ENCODE measurements at regions not wholly inside any gene's neighbourhood (a gene's known extent, or its start where the extent isn't known, plus 50 kb on each side); places are given as distances from the start of the nearest gene placed in this dataset.

- no peaks in the 10 kb centered on the region for H3K9me3 ChIP-seq (ENCODE audit: control insufficient read depth in 2 of 2, low read length in 2 of 2)
- H3K4me1 ChIP-seq (ENCODE audit: control insufficient read depth, insufficient read depth, low read length): no peaks in the 10 kb centered on the region
- no peaks in the 10 kb centered on the region for H3K36me3 ChIP-seq (ENCODE audit: control insufficient read depth in 2 of 2, insufficient read depth in 2 of 2, low read length in 2 of 2)
- H3K4me3 ChIP-seq (ENCODE audit: low read length in 2 of 2): no peak overlapping the region
- no peaks in the 10 kb centered on the region for H3K27me3 ChIP-seq (ENCODE audit: control insufficient read depth in 1 of 2, insufficient read depth in 2 of 2, low read length in 2 of 2)
- no peak overlapping the region for H3K9ac ChIP-seq (ENCODE audit: low read length in 2 of 2)
- H3K27ac ChIP-seq (ENCODE audit: low read length): no peak overlapping the region
Observed at GRCh38 chr4:20353646-20354045, 101.9 kb downstream of the SLIT2 start.

GRCh38 chr4:20354120-20354519 is 102.4 kb downstream of the SLIT2 start:
- Histone ChIP-seq H3K4me3 (ENCODE audit: low read length in 2 of 2) (no peak overlapping the region), H3K36me3 (ENCODE audit: control insufficient read depth in 2 of 2, insufficient read depth in 2 of 2, low read length in 2 of 2) (no peaks in the 10 kb centered on the region), H3K9me3 (ENCODE audit: control insufficient read depth in 2 of 2, low read length in 2 of 2) (no peaks in the 10 kb centered on the region), H3K27me3 (ENCODE audit: control insufficient read depth in 1 of 2, insufficient read depth in 2 of 2, low read length in 2 of 2) (no peaks in the 10 kb centered on the region), H3K9ac (ENCODE audit: low read length in 2 of 2) (no peak overlapping the region), H3K4me1 (ENCODE audit: control insufficient read depth, insufficient read depth, low read length) (no peaks in the 10 kb centered on the region), H3K27ac (ENCODE audit: low read length) (no peak overlapping the region)

- no peak overlapping the region for H3K4me3 ChIP-seq (ENCODE audit: low read length in 2 of 2)
- no peaks in the 10 kb centered on the region for H3K9me3 ChIP-seq (ENCODE audit: control insufficient read depth in 2 of 2, low read length in 2 of 2)
- no peaks in the 10 kb centered on the region for H3K4me1 ChIP-seq (ENCODE audit: control insufficient read depth, insufficient read depth, low read length)
- no peak overlapping the region for H3K27ac ChIP-seq (ENCODE audit: low read length)
- H3K27me3 ChIP-seq (ENCODE audit: control insufficient read depth in 1 of 2, insufficient read depth in 2 of 2, low read length in 2 of 2): no peaks in the 10 kb centered on the region
- H3K9ac ChIP-seq (ENCODE audit: low read length in 2 of 2): no peak overlapping the region
- no peaks in the 10 kb centered on the region for H3K36me3 ChIP-seq (ENCODE audit: control insufficient read depth in 2 of 2, insufficient read depth in 2 of 2, low read length in 2 of 2)
Observed at GRCh38 chr4:20356565-20356964, 104.9 kb downstream of the SLIT2 start.

GRCh38 chr4:20358110-20358509 is 106.4 kb downstream of the SLIT2 start:
- Histone ChIP-seq H3K36me3 (ENCODE audit: control insufficient read depth in 2 of 2, insufficient read depth in 2 of 2, low read length in 2 of 2) (no peaks in the 10 kb centered on the region), H3K4me3 (ENCODE audit: low read length in 2 of 2) (no peak overlapping the region), H3K9ac (ENCODE audit: low read length in 2 of 2) (no peak overlapping the region), H3K27me3 (ENCODE audit: control insufficient read depth in 1 of 2, insufficient read depth in 2 of 2, low read length in 2 of 2) (no peaks in the 10 kb centered on the region), H3K4me1 (ENCODE audit: control insufficient read depth, insufficient read depth, low read length) (no peaks in the 10 kb centered on the region), H3K9me3 (ENCODE audit: control insufficient read depth in 2 of 2, low read length in 2 of 2) (no peaks in the 10 kb centered on the region), H3K27ac (ENCODE audit: low read length) (no peak overlapping the region)

GRCh38 chr4:20359692-20360091 is 108.0 kb downstream of the SLIT2 start:
- no peaks in the 10 kb centered on the region for H3K4me1 ChIP-seq (ENCODE audit: control insufficient read depth, insufficient read depth, low read length)
- H3K9me3 ChIP-seq (ENCODE audit: control insufficient read depth in 2 of 2, low read length in 2 of 2): no peaks in the 10 kb centered on the region
- no peak overlapping the region for H3K4me3 ChIP-seq (ENCODE audit: low read length in 2 of 2)
- no peak overlapping the region for H3K27ac ChIP-seq (ENCODE audit: low read length)
- H3K27me3 ChIP-seq (ENCODE audit: control insufficient read depth in 1 of 2, insufficient read depth in 2 of 2, low read length in 2 of 2): no peaks in the 10 kb centered on the region
- H3K9ac ChIP-seq (ENCODE audit: low read length in 2 of 2): no peak overlapping the region
- H3K36me3 ChIP-seq (ENCODE audit: control insufficient read depth in 2 of 2, insufficient read depth in 2 of 2, low read length in 2 of 2): no peaks in the 10 kb centered on the region

- Histone ChIP-seq H3K4me3 (ENCODE audit: low read length in 2 of 2) (no peak overlapping the region), H3K9me3 (ENCODE audit: control insufficient read depth in 2 of 2, low read length in 2 of 2) (no peaks in the 10 kb centered on the region), H3K27me3 (ENCODE audit: control insufficient read depth in 1 of 2, insufficient read depth in 2 of 2, low read length in 2 of 2) (no peaks in the 10 kb centered on the region), H3K27ac (ENCODE audit: low read length) (no peak overlapping the region), H3K36me3 (ENCODE audit: control insufficient read depth in 2 of 2, insufficient read depth in 2 of 2, low read length in 2 of 2) (no peaks in the 10 kb centered on the region), H3K4me1 (ENCODE audit: control insufficient read depth, insufficient read depth, low read length) (no peaks in the 10 kb centered on the region), H3K9ac (ENCODE audit: low read length in 2 of 2) (no peak overlapping the region)
Observed at GRCh38 chr4:20362148-20362547, 110.4 kb downstream of the SLIT2 start.

- Histone ChIP-seq H3K4me3 (ENCODE audit: low read length in 2 of 2) (no peak overlapping the region), H3K27ac (ENCODE audit: low read length) (no peak overlapping the region), H3K9me3 (ENCODE audit: control insufficient read depth in 2 of 2, low read length in 2 of 2) (no peaks in the 10 kb centered on the region), H3K36me3 (ENCODE audit: control insufficient read depth in 2 of 2, insufficient read depth in 2 of 2, low read length in 2 of 2) (no peaks in the 10 kb centered on the region), H3K4me1 (ENCODE audit: control insufficient read depth, insufficient read depth, low read length) (no peaks in the 10 kb centered on the region), H3K27me3 (ENCODE audit: control insufficient read depth in 1 of 2, insufficient read depth in 2 of 2, low read length in 2 of 2) (no peaks in the 10 kb centered on the region), H3K9ac (ENCODE audit: low read length in 2 of 2) (no peak overlapping the region)
Observed at GRCh38 chr4:20364969-20365368, 113.3 kb downstream of the SLIT2 start.

GRCh38 chr4:20367446-20367845 is 115.7 kb downstream of the SLIT2 start:
- no peaks in the 10 kb centered on the region for H3K4me1 ChIP-seq (ENCODE audit: control insufficient read depth, insufficient read depth, low read length)
- H3K36me3 ChIP-seq (ENCODE audit: control insufficient read depth in 2 of 2, insufficient read depth in 2 of 2, low read length in 2 of 2): no peaks in the 10 kb centered on the region
- H3K27ac ChIP-seq (ENCODE audit: low read length): no peak overlapping the region

GRCh38 chr4:20368926-20369325 is 117.2 kb downstream of the SLIT2 start:
- Histone ChIP-seq H3K9me3 (ENCODE audit: control insufficient read depth in 2 of 2, low read length in 2 of 2) (no peaks in the 10 kb centered on the region), H3K27ac (ENCODE audit: low read length) (no peak overlapping the region), H3K4me1 (ENCODE audit: control insufficient read depth, insufficient read depth, low read length) (no peaks in the 10 kb centered on the region), H3K9ac (ENCODE audit: low read length in 2 of 2) (no peak overlapping the region), H3K4me3 (ENCODE audit: low read length in 2 of 2) (no peak overlapping the region), H3K27me3 (ENCODE audit: control insufficient read depth in 1 of 2, insufficient read depth in 2 of 2, low read length in 2 of 2) (no peaks in the 10 kb centered on the region), H3K36me3 (ENCODE audit: control insufficient read depth in 2 of 2, insufficient read depth in 2 of 2, low read length in 2 of 2) (no peaks in the 10 kb centered on the region)

More at GRCh38 chr4:20367446-20367845, 115.7 kb downstream of the SLIT2 start:
- H3K9me3 ChIP-seq (ENCODE audit: control insufficient read depth in 2 of 2, low read length in 2 of 2): no peaks in the 10 kb centered on the region
- H3K9ac ChIP-seq (ENCODE audit: low read length in 2 of 2): no peak overlapping the region
- no peak overlapping the region for H3K4me3 ChIP-seq (ENCODE audit: low read length in 2 of 2)
- H3K27me3 ChIP-seq (ENCODE audit: control insufficient read depth in 1 of 2, insufficient read depth in 2 of 2, low read length in 2 of 2): no peaks in the 10 kb centered on the region

- Histone ChIP-seq H3K9ac (ENCODE audit: low read length in 2 of 2) (no peak overlapping the region), H3K4me3 (ENCODE audit: low read length in 2 of 2) (no peak overlapping the region), H3K4me1 (ENCODE audit: control insufficient read depth, insufficient read depth, low read length) (no peaks in the 10 kb centered on the region), H3K36me3 (ENCODE audit: control insufficient read depth in 2 of 2, insufficient read depth in 2 of 2, low read length in 2 of 2) (no peaks in the 10 kb centered on the region), H3K27me3 (ENCODE audit: control insufficient read depth in 1 of 2, insufficient read depth in 2 of 2, low read length in 2 of 2) (no peaks in the 10 kb centered on the region), H3K27ac (ENCODE audit: low read length) (no peak overlapping the region), H3K9me3 (ENCODE audit: control insufficient read depth in 2 of 2, low read length in 2 of 2) (no peaks in the 10 kb centered on the region)
Observed at GRCh38 chr4:20370274-20370673, 118.6 kb downstream of the SLIT2 start.

GRCh38 chr4:20376070-20376469 is 124.4 kb downstream of the SLIT2 start:
- H3K27ac ChIP-seq (ENCODE audit: low read length): no peak overlapping the region
- H3K36me3 ChIP-seq (ENCODE audit: control insufficient read depth in 2 of 2, insufficient read depth in 2 of 2, low read length in 2 of 2): no peaks in the 10 kb centered on the region
- no peaks in the 10 kb centered on the region for H3K27me3 ChIP-seq (ENCODE audit: control insufficient read depth in 1 of 2, insufficient read depth in 2 of 2, low read length in 2 of 2)
- no peak overlapping the region for H3K4me3 ChIP-seq (ENCODE audit: low read length in 2 of 2)
- H3K9ac ChIP-seq (ENCODE audit: low read length in 2 of 2): no peak overlapping the region
- H3K9me3 ChIP-seq (ENCODE audit: control insufficient read depth in 2 of 2, low read length in 2 of 2): no peaks in the 10 kb centered on the region
- no peaks in the 10 kb centered on the region for H3K4me1 ChIP-seq (ENCODE audit: control insufficient read depth, insufficient read depth, low read length)
